GM19025 (cell line): ENCODE measurements at regions not wholly inside any gene's neighbourhood (a gene's known extent, or its start where the extent isn't known, plus 50 kb on each side); places are given as distances from the start of the nearest gene placed in this dataset.
A peak's percentile ranks its signal among the peaks of the same experiment; 100 is the strongest.

Experiments used
- ATAC-seq: cut with Tn5 transposase; IDR thresholded peaks from one replicate; pipeline ENCODE4 v1.9.1; 2021; ENCODE audit warnings: mild to moderate bottlenecking, low read depth, moderate library complexity; ENCODE audit not compliant: unreplicated experiment

DNA sequence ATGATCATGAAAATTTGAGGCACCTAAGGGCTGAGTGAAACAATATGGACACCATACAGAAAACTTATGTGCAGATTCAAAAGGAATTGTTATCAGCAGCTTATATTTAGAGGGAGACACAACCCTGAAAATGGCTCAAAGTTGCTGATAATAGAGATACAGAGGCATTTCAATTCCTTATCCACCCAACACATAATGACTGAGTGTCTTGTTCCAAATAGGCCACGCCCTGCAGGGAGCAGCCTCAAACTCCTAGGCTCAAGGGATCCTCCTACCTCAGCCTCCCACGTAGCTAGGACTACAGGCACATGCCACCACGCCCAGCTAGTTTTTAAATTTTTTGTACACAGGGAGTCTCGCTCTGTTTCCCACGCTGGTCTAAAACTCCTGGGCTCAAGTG, 79.0 kb downstream of the LBH start:
- ATAC-seq, result no peak

GRCh38 chr2:30310955-30311354, 79.6 kb downstream of the LBH start:
- ATAC-seq, result peak; percentile 48

DNA sequence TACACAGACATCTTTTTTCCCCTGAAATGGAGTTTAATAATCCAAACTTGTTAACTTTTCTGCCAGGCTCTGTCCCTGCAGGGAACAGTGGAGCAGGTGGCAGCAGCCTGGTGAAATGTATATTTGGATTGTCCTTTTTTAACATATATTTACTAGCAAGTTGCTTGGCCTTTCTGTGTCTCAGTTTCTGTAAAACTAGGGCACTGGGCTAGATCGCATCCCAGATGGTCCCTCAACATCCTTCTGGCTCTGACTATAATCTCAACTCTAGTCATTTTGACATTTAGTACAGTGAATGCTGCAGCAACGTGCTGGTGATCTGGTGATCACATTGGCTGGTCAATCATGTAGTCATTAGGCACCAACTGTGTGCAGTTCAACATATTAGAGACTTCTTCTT, 80.4 kb downstream of the LBH start:
- ATAC-seq, result no peak

- no peak for ATAC-seq
These were observed 81.6 kb downstream of the LBH start for GRCh38 chr2:30312916-30313315.

DNA sequence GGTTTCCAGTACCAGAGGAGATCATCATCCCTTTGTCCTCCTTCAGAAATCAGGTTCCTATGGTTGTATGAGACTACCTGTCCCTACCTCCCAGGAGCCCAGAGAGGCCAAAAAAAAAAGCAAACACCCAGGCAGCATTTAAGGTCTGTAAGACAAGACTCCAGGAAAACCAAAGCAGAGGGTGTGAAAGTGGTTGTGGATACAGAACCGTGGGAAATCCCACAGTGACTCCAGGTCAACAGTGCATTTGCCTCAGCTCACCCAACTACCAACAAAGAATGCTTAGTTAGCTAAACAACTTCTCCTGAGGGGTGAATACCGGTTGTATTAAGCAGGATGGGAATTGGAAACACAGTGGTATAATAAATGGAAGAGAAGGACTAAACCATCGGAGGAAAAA, 83.6 kb downstream of the LBH start:
- ATAC-seq, result no peak

- ATAC-seq, result no peak
These were observed 84.2 kb downstream of the LBH start for GRCh38 chr2:30315391-30316063.

DNA sequence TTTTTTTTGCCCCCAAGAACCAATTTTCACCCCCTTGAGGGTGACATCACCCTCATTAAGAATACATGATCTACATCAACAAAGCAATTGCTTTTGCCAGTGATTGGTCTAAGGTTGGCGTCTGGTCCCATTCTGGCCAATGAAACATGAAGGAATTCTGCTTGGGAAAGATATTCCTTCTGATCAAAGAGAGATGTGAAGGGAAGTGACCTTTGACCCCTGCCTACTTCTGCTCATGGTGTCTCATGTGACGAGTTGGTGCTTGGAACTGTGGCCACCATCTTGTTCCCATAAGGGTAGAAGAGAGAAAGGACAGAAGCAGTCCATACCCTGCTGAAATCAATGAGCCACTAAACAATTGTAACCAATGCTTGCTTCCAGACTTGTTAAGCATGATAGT, 85.1 kb downstream of the LBH start:
- ATAC-seq, result no peak

DNA sequence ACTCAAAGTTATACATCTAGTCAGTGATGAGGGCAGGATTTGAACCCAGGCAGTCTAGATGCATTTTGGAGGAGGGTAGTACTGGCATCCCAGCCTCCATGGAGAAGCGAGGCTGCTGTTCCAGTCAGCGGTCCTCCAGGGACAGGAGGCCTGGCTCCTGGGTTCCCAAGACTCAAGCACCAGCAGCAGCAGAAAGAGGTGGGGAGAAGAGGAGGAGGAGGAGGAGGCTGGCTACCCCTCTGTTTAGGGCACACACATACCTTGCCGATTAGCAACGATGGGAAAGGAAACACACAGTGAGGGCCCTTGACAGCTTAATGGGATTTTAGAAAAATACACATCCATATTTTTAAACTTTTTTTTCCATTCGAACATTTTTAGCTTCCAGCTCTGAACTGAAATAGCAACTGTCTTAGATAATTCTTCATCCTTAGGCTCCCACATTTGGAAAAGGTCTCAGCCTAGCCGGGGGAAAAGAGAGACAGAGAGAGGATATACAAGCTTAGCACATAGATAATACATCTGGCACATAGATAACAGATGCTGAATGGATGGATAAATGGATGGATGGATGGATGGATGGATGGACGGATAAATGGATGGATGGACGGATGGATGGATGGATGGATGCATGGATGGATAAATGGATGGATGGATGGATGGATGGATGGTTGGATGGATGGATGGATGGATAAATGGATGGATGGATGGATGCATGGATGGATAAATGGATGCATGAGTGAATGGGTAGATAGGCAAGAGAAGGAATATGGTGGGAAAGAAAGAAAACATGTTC, 87.9 kb downstream of the LBH start:
- no peak for ATAC-seq

GRCh38 chr2:30321466-30321865, 90.1 kb downstream of the LBH start:
- ATAC-seq, result no peak

- ATAC-seq, result no peak
These were observed 92.2 kb downstream of the LBH start for GRCh38 chr2:30323499-30323898.

GRCh38 chr2:30324245-30324908, 93.0 kb downstream of the LBH start:
- ATAC-seq, result no peak

GRCh38 chr2:30325600-30326328, 94.4 kb downstream of the LBH start:
- no peak for ATAC-seq

GRCh38 chr2:30326497-30326896, 95.2 kb downstream of the LBH start:
- ATAC-seq, result no peak

DNA sequence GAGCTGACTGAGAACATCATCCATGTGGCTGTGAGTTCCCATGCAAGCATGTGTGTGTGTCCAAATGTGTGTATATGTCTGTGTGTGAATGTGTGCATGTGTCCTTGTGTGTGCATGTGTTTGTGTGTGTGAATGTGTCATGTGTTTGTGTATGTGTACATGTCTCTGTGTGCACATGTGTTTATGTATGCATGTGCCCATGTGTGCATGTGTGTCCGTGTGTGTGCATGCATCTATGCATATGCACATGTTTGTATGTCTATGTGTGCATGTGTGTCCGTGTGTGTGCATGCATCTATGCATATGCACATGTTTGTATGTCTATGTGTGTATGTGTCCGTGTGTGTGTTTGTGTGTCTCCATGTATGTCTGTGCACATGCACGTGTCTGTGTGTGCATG, 99.7 kb downstream of the LBH start:
- no peak for ATAC-seq

DNA sequence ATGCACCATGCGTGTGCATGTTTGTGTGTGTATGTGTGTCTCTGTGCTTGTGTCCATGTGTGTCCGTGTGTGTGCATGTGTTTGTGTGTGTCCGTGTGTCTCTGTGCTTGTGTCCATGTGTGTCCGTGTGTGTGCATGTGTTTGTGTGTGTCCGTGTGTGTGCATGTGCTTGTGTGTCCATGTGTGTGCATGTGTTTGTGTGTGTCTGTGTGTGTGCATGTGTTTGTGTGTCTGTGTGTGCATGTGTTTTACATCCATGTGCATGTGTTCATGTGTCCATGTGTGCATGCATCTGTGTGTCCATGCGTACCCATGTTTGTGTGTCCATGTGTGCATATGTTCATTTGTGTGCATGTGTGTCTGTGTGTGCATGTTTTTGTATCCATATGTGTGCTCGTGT, 100.5 kb downstream of the LBH start:
- no peak for ATAC-seq

DNA sequence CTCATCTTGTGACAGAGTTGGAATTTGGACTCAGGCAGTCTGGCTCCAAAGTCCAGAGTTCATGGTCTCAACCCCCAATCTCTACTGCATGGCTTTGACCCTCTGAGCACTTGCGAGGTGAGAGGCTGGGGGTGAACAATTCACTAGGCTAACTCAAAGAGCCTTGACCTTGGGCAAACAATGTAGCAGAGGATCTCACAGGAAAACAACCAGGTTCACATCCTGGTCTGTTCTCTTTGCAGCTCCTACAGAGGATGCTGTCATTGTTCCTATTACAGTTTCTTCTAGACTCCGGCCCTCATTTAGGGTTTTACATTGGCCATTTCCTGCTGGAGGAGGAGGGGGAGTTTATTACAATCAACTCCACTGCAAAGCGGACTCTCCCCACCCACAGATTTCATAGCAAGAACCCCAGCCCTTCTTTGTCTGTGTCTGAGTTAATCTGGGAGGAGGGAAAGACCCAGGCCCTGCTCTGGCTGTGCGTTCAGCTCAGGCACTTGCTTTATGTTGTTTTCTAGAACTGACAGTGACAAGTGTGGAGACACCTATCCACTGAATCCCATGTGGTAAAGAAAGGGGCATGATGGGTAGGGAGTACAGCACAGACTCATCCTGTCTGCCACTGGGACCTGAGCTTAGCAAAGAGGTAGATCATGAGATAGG, 101.6 kb downstream of the LBH start:
- ATAC-seq, result no peak

DNA sequence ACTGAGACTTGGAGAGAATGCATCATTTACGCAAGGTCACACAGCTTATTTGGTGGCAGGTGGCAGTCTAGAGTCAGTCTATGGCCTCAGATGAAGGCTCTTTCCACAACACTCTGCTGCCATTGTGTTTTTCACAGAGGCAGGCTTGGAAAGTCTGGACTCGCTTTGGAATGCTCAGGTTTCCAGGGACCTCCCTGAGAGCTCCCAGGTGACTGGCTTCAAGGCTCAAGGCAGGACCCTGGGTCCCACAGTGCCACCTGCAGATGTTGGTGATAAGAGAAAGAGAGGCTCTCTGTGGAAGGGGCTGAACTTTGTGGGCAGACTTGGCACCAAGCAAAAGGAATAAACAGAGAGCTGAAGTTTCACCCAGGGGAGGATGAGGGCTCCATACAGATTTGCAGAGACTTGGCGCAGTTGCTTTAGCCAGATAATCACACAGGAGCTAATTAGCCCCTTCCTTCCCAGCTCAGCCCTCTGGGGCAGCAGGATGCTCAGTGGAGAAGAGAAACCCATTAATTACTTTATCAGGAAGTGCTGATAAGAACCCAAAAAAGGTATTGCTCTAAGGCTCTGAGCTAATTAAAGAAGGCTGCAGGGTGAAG, 103.5 kb downstream of the LBH start:
- ATAC-seq, result no peak

DNA sequence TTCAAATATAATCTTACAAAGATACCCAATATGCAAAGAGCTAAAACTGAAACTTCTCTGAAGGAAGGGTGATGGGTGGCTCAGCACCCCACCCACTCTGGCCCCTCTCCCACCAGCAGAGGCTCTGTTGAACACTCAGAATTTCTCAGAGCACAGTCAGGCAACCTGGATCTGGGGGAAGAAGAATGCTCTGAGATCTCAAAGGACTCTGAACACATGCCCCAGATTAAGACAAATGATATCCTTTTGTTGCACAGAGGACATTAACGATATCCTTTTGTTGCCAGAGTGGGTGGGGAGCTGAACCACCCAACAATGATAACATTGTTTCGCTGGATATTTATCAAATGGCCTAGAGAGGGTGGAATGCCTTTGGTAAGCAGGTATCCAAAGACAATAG, 104.8 kb downstream of the LBH start:
- no peak for ATAC-seq

DNA sequence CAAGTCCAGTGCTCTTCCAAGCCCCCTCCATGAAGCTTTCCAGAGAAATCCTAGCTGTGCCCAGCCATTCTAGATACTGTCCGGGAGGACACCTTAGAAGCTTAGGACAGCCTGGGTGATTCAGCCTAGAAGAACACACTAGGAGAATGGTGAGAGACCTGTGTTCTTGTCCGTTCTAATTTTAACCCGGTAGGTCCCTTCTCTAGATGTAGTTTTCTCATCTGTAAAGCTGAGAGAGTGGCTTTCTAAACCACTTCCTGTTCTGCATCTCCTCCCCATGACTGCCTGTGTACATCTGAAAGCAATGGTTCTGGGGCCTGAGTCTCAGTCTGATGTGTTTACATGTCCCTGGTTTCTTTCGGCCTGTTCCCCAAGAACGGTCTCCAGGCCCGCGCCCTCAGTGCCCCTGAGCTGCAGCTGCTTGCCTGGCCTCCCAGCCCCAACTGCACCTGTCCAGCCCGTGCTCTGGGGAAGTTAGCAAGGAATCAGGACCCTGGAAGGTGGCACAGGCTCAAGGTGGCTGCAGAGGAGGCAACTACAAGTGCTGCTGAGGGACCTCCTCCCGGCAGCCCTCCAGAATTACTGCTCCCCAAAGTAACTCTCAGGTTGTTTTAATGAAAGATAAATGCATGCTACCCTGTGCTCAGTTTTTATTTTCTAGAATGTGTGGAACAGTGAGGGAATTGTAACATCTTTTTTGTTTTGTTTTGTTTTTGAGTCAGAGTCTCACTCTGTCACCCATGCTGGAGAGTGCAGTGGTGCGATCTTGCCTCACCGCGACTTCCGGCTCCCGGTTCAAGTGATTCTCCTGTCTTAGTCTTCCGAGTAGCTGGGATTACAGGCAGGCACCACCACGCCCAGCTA, 105.9 kb downstream of the LBH start:
- peak; percentile 93 for ATAC-seq
